ENCODE measurements at regions not wholly inside any gene's neighbourhood (a gene's known extent, or its start where the extent isn't known, plus 50 kb on each side); places are given as distances from the start of the nearest gene placed in this dataset.

- DNase-seq (no peak), ATAC-seq (peak in 1 of 8 donors; percentile 5)
- H3K36me3 ChIP-seq = no peaks in the 10 kb centered on the region
- H3K27ac ChIP-seq = peak overlapping the region in 8 of 10 donors; percentile 36 to 86 (median 74)
- H3K27me3 ChIP-seq = no peaks in the 10 kb centered on the region
- no peak for TF ChIP-seq CTCF (IDR thresholded peaks at IDR 0.05)
- H3K4me1 ChIP-seq = peaks cover 12 to 69% (median 32%) of the 10 kb centered on the region in 9 donors
- intact Hi-C loops (cut with DNase I) = loop anchor here in 4 of 10 donors (10.0 kb wide), 2 partner anchors 115 to 345 kb away; no protein-coding TSS in a partner anchor
- H3K9me3 ChIP-seq = no peaks in the 10 kb centered on the region
- WGBS, 2 donors = 82 to 84% methylated on average over 4 of the region's 4 CpGs
- H3K4me3 ChIP-seq = no peak overlapping the region
Observed at GRCh38 chr2:43139501-43139900, 86.9 kb downstream of the ZFP36L2 start.

DNA sequence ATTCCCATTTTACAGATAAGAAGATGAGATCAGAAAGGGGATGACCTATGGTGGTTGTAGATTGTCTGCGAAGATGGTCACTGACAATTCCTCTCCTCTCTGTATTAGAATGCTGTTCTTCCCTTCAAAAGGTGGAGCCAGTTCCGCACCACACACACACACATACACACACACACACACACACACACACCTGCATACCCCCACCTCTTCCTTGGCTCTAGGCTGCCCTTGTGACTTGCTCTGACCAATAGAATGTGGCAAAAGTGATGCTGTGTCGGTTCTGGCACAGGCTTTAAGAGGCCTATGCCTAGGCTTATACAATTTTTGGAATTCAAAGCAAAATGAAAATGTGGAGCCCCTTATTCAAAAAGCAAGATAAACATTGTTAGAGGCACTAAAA lies 88.0 kb downstream of the ZFP36L2 start:
- Histone ChIP-seq H3K9me3 (no peaks in the 10 kb centered on the region), H3K36me3 (no peaks in the 10 kb centered on the region), H3K27ac (peak overlapping the region in 3 of 10 donors; percentile 43 to 89 (median 65)), H3K27me3 (no peaks in the 10 kb centered on the region), H3K4me3 (no peak overlapping the region), H3K4me1 (peaks cover 14 to 80% (median 41%) of the 10 kb centered on the region in 9 donors)
- no peak for TF ChIP-seq CTCF (IDR thresholded peaks at IDR 0.05)
- 94 to 95% methylated on average over 3 of the region's 3 CpGs for WGBS, 2 donors
- DNase-seq = no peak
- intact Hi-C loops (cut with DNase I) = loop anchor here in 4 of 10 donors (10.0 kb wide), 2 partner anchors 114 to 346 kb away; no protein-coding TSS in a partner anchor
- no peak for ATAC-seq

DNA sequence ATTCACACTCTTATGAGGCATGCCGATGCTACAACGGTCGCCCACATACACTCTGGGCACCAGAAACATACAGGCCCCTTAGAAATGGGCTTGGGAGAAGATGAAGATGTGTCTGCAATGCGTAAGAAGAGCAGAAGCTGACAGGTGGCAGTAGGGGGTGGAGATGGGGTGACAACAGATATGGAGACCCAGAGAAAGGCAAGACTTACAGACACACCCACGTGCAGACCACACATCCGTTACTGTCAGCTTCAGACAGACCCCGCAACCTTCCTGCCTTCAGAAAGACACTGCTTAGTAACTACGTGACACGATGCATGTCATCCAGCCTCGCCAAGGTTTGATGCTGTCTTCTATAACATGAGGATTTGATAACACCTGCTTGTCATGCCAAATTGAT lies 89.5 kb downstream of the ZFP36L2 start:
- H3K27ac ChIP-seq = peak overlapping the region in 3 of 10 donors; percentile 43 to 89 (median 48)
- no peak for TF ChIP-seq CTCF (IDR thresholded peaks at IDR 0.05)
- ATAC-seq (no peak), DNase-seq (no peak)
- 93 to 94% methylated on average over 10 of the region's 10 CpGs for WGBS, 2 donors
- intact Hi-C loops (cut with DNase I) = loop anchor here in 4 of 10 donors (10.0 kb wide), 2 partner anchors 112 to 348 kb away; no protein-coding TSS in a partner anchor
- H3K4me1 ChIP-seq = peaks cover 16 to 89% (median 52%) of the 10 kb centered on the region in 9 donors
- H3K9me3 ChIP-seq = no peaks in the 10 kb centered on the region
- H3K4me3 ChIP-seq = no peak overlapping the region
- H3K36me3 ChIP-seq = no peaks in the 10 kb centered on the region
- no peaks in the 10 kb centered on the region for H3K27me3 ChIP-seq

DNA sequence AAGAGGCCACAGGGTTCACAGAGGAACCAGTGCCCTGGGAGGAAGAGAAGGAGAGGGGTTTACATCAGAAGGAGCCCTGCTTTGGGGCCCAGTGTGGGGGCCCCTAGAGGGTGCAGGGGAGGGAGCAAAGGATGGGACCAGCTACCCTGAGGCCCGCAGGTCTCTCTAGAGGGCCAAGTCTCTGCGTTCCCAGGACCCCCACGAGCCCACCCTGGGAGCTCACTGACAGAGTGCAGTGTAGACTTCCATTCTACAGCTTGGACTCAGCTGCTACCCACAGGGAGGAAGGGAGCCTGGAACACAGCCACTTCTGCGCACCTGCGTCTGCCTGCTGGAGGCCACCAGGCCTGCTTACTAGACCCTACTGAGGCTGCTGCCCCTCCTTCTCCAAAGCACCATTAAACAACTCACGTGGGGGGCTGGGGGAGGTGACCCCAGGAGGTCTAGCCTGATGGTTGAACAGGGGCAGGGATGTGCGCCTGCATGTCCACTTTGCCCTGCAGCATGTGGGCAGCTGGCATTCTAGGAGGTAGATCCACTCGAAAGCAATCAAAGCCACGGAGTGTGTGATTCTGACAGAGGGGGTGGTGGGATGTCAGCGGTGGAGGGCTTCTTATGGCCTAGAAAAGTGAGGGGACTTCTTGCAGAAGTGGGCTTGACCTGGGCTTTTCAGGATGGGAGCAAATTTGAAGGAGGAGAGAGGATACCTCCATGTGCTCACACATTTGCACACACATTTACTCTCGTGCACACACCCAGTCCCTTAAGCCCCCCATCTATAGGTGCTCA lies 90.2 kb downstream of the ZFP36L2 start:
- 86 to 87% methylated on average over 11 of the region's 11 CpGs for WGBS, 2 donors
- H3K27ac ChIP-seq = peak overlapping the region in 7 of 10 donors; percentile 52 to 89 (median 58)
- DNase-seq (no peak), ATAC-seq (no peak)
- TF ChIP-seq CTCF (IDR thresholded peaks at IDR 0.05) = no peak
- peaks cover 18 to 96% (median 59%) of the 10 kb centered on the region in 9 donors for H3K4me1 ChIP-seq
- H3K27me3 ChIP-seq = no peaks in the 10 kb centered on the region
- no peaks in the 10 kb centered on the region for H3K36me3 ChIP-seq
- intact Hi-C loops (cut with DNase I) = loop anchor here in 4 of 10 donors (10.0 kb wide), 2 partner anchors 111 to 349 kb away; no protein-coding TSS in a partner anchor
- H3K4me3 ChIP-seq = no peak overlapping the region
- H3K9me3 ChIP-seq = no peaks in the 10 kb centered on the region

Data from heart right ventricle (tissue), 16 donors.